ENCODE measurements at regions not wholly inside any gene's neighbourhood (a gene's known extent, or its start where the extent isn't known, plus 50 kb on each side); places are given as distances from the start of the nearest gene placed in this dataset.

DNA sequence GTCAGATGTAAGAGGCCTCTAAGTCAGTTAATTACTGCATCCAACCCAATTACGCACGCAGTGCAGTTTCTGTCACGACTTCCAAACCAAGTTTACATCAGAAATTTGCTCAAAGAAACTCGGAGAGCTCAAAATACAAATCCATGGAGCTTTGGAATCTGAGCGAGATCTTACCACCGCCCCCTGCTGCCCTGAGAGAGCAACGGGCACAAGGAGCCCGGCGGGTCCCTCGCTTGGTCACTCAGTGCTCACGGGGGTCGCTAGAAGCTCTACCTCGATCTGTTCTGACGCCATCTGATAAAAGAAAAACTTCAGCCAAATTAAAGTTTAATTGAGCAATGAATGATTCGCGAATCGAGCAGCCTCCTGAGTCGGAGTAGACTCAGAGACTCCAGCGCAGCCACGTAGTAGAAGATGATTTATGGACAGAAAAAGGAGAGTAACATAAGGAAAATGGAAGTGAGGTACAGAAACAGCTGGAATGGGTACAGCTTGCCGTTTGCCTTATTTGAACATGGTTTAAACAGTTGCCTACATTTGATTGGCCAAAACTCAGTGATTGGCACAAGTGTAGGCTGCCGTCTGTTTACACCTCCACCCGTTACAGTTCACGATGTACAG is 232.7 kb upstream of the ATP10A start:
- WGBS (ENCODE audit: insufficient coverage, insufficient read length), result no CpG with 5 or more reads among the region's 24 CpGs

DNA sequence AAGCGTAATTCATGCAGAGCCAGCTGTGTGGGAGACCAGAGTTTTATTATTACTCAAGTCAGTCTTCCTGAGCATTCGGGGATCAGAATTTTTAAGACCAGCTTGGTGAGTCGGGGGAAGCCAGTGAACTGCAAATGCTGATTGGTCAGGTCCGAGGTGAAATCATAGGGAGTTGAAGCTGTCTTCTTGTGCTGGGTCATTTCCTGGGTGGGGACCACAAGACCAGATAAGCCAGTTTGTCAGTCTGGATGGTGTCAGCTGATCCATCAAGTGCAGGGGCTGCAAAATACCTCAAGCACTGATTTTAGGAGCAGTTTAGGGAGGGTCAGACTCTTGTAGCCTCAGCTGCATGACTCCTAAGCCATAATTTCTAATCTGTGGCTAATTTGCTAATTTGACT is 228.1 kb upstream of the ATP10A start:
- no CpG with 5 or more reads among the region's 4 CpGs for WGBS (ENCODE audit: insufficient coverage, insufficient read length)
- no peak for DNase-seq (ENCODE audit: low read depth, low spot score)
- no peaks in the 10 kb centered on the region for H3K27me3 ChIP-seq (ENCODE audit: control insufficient read depth, insufficient read depth, low read length)
- no peaks in the 10 kb centered on the region for H3K9me3 ChIP-seq (ENCODE audit: control insufficient read depth, insufficient read depth, low read length)
- H3K36me3 ChIP-seq (ENCODE audit: control insufficient read depth, insufficient read depth, low read length), result no peaks in the 10 kb centered on the region
- H3K4me3 ChIP-seq (ENCODE audit: low read length), result no peak overlapping the region
- no peak overlapping the region for H3K27ac ChIP-seq (ENCODE audit: low read length)
- H3K4me1 ChIP-seq (ENCODE audit: control insufficient read depth, insufficient read depth, low read length), result 0 out of 2 replicates have a peak, but pooled peaks cover 2% of the 10 kb centered on the region

More for the DNA sequence above, 232.7 kb upstream of the ATP10A start:
- DNase-seq (ENCODE audit: low read depth, low spot score), result no peak
- Histone ChIP-seq H3K27me3 (ENCODE audit: control insufficient read depth, insufficient read depth, low read length) (no peaks in the 10 kb centered on the region), H3K36me3 (ENCODE audit: control insufficient read depth, insufficient read depth, low read length) (no peaks in the 10 kb centered on the region), H3K4me1 (ENCODE audit: control insufficient read depth, insufficient read depth, low read length) (0 out of 2 replicates have a peak, but pooled peaks cover 2% of the 10 kb centered on the region), H3K9me3 (ENCODE audit: control insufficient read depth, insufficient read depth, low read length) (no peaks in the 10 kb centered on the region), H3K27ac (ENCODE audit: low read length) (no peak overlapping the region), H3K4me3 (ENCODE audit: low read length) (no peak overlapping the region)

DNA sequence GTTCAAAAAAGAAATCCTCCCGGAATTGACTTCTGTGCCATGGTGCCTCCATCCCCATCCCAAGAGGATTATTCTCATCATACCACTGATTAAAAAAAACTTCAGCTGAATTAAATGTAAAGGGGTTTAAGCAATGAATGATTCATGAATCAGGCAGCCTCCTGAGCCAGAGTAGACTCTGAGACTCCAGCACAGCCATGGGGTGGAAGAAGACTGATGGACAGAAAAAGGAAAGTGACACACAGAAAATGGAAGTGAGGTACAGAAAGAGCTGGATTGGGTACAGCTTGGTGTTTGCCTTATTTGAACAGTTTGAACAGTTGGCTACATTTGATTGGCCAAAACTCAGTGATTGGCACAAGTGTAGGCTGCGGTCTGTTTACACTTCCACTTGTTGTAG is 224.8 kb upstream of the ATP10A start:
- no peaks in the 10 kb centered on the region for H3K9me3 ChIP-seq (ENCODE audit: control insufficient read depth, insufficient read depth, low read length)
- peaks cover 2% of the 10 kb centered on the region; the same call in 1 of the 2 replicates for H3K4me1 ChIP-seq (ENCODE audit: control insufficient read depth, insufficient read depth, low read length)
- no peak overlapping the region for H3K27ac ChIP-seq (ENCODE audit: low read length)
- no CpG with 5 or more reads among the region's 2 CpGs for WGBS (ENCODE audit: insufficient coverage, insufficient read length)
- H3K36me3 ChIP-seq (ENCODE audit: control insufficient read depth, insufficient read depth, low read length), result no peaks in the 10 kb centered on the region
- no peaks in the 10 kb centered on the region for H3K27me3 ChIP-seq (ENCODE audit: control insufficient read depth, insufficient read depth, low read length)
- no peak overlapping the region for H3K4me3 ChIP-seq (ENCODE audit: low read length)
- DNase-seq (ENCODE audit: low read depth, low spot score), result no peak

DNA sequence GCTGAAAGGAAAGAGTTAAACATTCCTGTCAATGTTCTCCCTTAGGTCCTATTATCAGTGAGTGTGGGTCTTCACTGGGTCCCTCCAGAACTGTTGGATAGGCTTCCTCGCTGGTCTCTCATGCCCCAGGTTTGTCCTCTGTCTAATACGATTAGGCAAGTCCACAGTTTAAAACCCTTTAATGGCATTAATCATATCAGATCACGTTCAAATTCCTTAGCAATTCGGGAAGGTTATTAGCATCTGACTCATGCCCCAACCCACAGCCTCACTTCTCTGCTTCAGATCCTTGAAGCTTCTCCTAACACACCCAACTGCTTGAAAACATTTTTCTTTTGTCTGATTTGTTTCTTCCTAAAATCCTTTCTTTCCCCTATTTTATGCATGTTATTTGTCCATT is 224.3 kb upstream of the ATP10A start:
- no peak for DNase-seq (ENCODE audit: low read depth, low spot score)
- no CpG with 5 or more reads among the region's 4 CpGs for WGBS (ENCODE audit: insufficient coverage, insufficient read length)
- Histone ChIP-seq H3K36me3 (ENCODE audit: control insufficient read depth, insufficient read depth, low read length) (no peaks in the 10 kb centered on the region), H3K27ac (ENCODE audit: low read length) (no peak overlapping the region), H3K4me3 (ENCODE audit: low read length) (no peak overlapping the region), H3K4me1 (ENCODE audit: control insufficient read depth, insufficient read depth, low read length) (peaks cover 2% of the 10 kb centered on the region; the same call in 1 of the 2 replicates), H3K9me3 (ENCODE audit: control insufficient read depth, insufficient read depth, low read length) (no peaks in the 10 kb centered on the region), H3K27me3 (ENCODE audit: control insufficient read depth, insufficient read depth, low read length) (no peaks in the 10 kb centered on the region)

DNA sequence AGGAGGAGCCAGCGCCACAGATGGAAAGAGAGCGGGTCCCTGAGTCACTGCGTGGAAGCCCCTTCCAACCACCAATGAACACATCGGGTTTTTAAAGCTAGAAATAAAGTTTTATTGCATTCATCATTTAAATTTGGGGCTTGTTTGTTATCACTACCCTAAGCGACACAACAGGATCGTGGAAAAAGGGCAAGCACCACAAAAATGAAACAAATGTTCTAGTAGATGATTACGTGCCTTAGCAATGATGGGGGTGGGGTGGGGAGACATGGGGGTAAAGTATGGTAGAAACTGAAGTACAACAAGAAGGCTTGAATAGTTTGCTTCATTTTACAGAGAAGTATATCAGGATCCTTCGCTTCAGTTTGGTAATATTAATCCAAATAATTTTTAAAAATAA is 221.6 kb upstream of the ATP10A start:
- no peak overlapping the region for H3K4me3 ChIP-seq (ENCODE audit: low read length)
- no peak overlapping the region for H3K27ac ChIP-seq (ENCODE audit: low read length)
- no peaks in the 10 kb centered on the region for H3K27me3 ChIP-seq (ENCODE audit: control insufficient read depth, insufficient read depth, low read length)
- WGBS (ENCODE audit: insufficient coverage, insufficient read length), result no CpG with 5 or more reads among the region's 8 CpGs
- DNase-seq (ENCODE audit: low read depth, low spot score), result no peak
- H3K4me1 ChIP-seq (ENCODE audit: control insufficient read depth, insufficient read depth, low read length), result peaks cover 2% of the 10 kb centered on the region
- H3K36me3 ChIP-seq (ENCODE audit: control insufficient read depth, insufficient read depth, low read length), result no peaks in the 10 kb centered on the region
- no peaks in the 10 kb centered on the region for H3K9me3 ChIP-seq (ENCODE audit: control insufficient read depth, insufficient read depth, low read length)

DNA sequence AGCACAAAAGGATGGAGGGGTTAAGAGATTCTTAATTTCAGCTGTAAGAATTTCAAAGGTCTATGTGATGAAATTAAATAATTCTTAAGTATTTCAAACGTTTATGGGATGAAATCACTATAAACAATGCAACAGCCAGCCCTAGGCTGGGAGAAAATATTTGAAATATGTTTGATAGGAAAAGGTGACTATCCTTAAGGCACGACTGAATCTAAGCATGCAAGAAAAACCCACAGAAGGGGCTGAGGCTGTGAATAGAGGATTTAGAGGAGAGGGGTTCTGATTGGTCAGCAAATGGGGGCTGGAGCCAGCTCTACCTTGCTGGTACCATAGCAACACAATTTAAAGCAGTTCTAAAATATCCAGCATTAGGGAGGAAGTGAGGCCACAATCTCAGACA is 220.8 kb upstream of the ATP10A start:
- Histone ChIP-seq H3K36me3 (ENCODE audit: control insufficient read depth, insufficient read depth, low read length) (no peaks in the 10 kb centered on the region), H3K4me1 (ENCODE audit: control insufficient read depth, insufficient read depth, low read length) (peaks cover 2% of the 10 kb centered on the region), H3K4me3 (ENCODE audit: low read length) (no peak overlapping the region), H3K27ac (ENCODE audit: low read length) (no peak overlapping the region), H3K9me3 (ENCODE audit: control insufficient read depth, insufficient read depth, low read length) (no peaks in the 10 kb centered on the region), H3K27me3 (ENCODE audit: control insufficient read depth, insufficient read depth, low read length) (no peaks in the 10 kb centered on the region)
- no CpG with 5 or more reads among the region's 2 CpGs for WGBS (ENCODE audit: insufficient coverage, insufficient read length)
- DNase-seq (ENCODE audit: low read depth, low spot score), result no peak

DNA sequence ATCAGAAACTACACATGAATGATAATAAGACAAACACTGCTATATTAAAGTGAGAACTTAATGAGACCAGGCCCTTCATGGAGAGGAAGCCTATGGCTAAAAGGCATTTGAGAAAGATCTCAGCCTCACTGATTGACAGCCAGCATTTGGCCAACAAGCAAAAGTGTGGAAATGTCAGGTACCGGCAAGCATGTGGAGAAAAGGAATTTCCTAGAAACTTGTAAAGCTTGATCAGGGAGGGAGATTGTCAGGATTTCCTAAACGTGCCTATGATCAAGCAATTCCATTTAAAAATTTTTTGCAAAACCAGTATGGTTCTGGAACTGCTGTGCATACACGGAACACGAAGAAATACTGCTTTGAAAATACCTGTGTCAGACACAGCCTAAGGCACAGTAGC is 220.3 kb upstream of the ATP10A start:
- H3K4me3 ChIP-seq (ENCODE audit: low read length), result no peak overlapping the region
- peaks cover 2% of the 10 kb centered on the region for H3K4me1 ChIP-seq (ENCODE audit: control insufficient read depth, insufficient read depth, low read length)
- no peaks in the 10 kb centered on the region for H3K36me3 ChIP-seq (ENCODE audit: control insufficient read depth, insufficient read depth, low read length)
- H3K27me3 ChIP-seq (ENCODE audit: control insufficient read depth, insufficient read depth, low read length), result no peaks in the 10 kb centered on the region
- no peak overlapping the region for H3K27ac ChIP-seq (ENCODE audit: low read length)
- no peak for DNase-seq (ENCODE audit: low read depth, low spot score)
- no peaks in the 10 kb centered on the region for H3K9me3 ChIP-seq (ENCODE audit: control insufficient read depth, insufficient read depth, low read length)
- no CpG with 5 or more reads among the region's 4 CpGs for WGBS (ENCODE audit: insufficient coverage, insufficient read length)

DNA sequence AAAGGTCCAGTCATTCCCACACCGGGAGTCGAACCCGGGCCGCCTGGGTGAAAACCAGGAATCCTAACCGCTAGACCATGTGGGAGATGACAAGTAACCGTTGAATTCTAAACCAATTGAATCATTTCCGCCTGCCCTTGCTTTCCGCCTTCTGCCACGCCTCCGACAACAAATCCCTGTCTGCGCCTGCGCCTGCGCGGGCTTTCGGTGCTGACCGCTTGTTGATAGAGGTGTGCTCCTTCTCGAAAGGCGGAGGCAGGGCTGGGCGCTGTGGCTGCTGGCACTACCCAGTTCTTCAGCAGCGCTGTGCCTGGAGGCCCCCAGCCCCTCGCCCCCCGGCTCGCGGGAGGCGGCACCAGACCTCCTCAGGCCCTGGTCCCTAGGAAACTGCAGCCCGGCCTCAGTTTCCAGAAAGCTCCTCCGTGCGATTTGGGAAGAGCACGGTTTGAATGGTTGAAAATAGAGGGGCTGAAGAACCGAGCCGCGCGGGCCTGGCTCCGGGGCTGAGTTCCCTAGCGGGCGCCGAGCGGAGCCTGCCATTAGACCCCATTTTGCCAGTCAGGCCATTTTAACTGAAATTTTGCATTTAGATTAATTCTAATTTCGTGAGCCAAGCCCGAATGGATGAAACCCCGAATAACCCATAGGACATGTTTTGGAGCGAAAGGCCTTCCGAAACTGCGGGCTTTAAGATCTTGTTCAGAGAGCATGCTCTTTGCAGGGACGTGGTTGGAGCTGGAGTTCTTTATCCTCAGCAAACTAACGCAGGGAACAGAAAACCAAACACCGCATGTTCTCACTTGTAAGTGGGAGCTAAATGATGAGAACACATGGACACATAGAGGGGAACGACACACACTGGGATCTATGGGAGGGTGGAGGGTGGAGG is 219.3 kb upstream of the ATP10A start:
- H3K27me3 ChIP-seq (ENCODE audit: control insufficient read depth, insufficient read depth, low read length), result no peaks in the 10 kb centered on the region
- H3K4me1 ChIP-seq (ENCODE audit: control insufficient read depth, insufficient read depth, low read length), result peaks cover 2% of the 10 kb centered on the region
- H3K4me3 ChIP-seq (ENCODE audit: low read length), result peak overlapping the region; percentile 48; the same call in 1 of the 2 replicates
- no CpG with 5 or more reads among the region's 48 CpGs for WGBS (ENCODE audit: insufficient coverage, insufficient read length)
- H3K36me3 ChIP-seq (ENCODE audit: control insufficient read depth, insufficient read depth, low read length), result no peaks in the 10 kb centered on the region
- no peak overlapping the region for H3K27ac ChIP-seq (ENCODE audit: low read length)
- no peaks in the 10 kb centered on the region for H3K9me3 ChIP-seq (ENCODE audit: control insufficient read depth, insufficient read depth, low read length)
- peak; percentile 91 for DNase-seq (ENCODE audit: low read depth, low spot score)

DNA sequence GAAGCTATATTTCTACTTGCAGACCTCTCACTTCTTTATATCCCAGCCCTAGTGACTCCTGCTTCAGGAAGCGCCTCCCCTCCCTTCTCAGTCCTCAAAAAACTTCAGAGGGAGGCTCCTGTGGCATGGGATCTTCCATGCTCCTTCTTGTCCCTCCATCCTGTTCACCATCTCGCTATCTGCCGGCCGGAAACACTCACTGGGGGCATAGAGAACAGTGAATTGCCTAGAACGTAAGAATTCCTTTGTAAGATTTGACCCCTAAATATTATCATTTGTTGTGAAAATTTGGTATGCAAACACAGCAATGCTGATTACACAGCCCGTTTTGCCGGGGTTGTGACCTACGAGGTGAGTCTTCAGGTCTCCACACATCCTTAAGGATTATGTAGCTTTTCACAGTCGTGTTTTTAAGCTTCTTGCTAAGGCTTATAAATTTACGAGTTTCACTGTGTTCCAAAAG is 218.7 kb upstream of the ATP10A start:
- peak; percentile 45 for DNase-seq (ENCODE audit: low read depth, low spot score)
- WGBS (ENCODE audit: insufficient coverage, insufficient read length), result no CpG with 5 or more reads among the region's 10 CpGs
- Histone ChIP-seq H3K27me3 (ENCODE audit: control insufficient read depth, insufficient read depth, low read length) (no peaks in the 10 kb centered on the region), H3K4me3 (ENCODE audit: low read length) (peak overlapping the region; percentile 6; the same call in 1 of the 2 replicates), H3K36me3 (ENCODE audit: control insufficient read depth, insufficient read depth, low read length) (no peaks in the 10 kb centered on the region), H3K9me3 (ENCODE audit: control insufficient read depth, insufficient read depth, low read length) (no peaks in the 10 kb centered on the region), H3K27ac (ENCODE audit: low read length) (no peak overlapping the region), H3K4me1 (ENCODE audit: control insufficient read depth, insufficient read depth, low read length) (peaks cover 2% of the 10 kb centered on the region)

DNA sequence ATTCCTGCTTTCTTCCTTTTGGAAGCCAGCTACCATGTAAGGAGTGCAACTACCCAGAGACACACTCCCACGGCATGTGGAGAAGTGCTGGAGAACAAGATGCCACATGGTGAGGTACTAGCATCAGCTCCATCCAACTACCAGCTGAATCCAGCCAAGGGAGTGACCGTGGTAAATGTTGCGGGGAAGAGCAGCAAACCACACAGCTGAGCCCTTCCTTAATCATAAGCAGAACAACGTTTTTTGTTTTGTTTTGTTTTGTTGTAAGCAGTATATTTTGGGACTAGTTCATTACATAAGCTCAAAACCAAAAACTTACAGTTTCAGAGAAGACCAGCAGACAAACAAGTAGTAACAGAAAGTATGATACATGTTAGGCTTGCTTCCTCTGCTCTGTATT is 212.6 kb upstream of the ATP10A start:
- Histone ChIP-seq H3K9me3 (ENCODE audit: control insufficient read depth, insufficient read depth, low read length) (no peaks in the 10 kb centered on the region), H3K27ac (ENCODE audit: low read length) (no peak overlapping the region), H3K27me3 (ENCODE audit: control insufficient read depth, insufficient read depth, low read length) (no peaks in the 10 kb centered on the region), H3K4me3 (ENCODE audit: low read length) (no peak overlapping the region), H3K36me3 (ENCODE audit: control insufficient read depth, insufficient read depth, low read length) (no peaks in the 10 kb centered on the region), H3K4me1 (ENCODE audit: control insufficient read depth, insufficient read depth, low read length) (peaks cover 2% of the 10 kb centered on the region; the same call in 1 of the 2 replicates)
- no peak for DNase-seq (ENCODE audit: low read depth, low spot score)
- no CpG with 5 or more reads among the region's 4 CpGs for WGBS (ENCODE audit: insufficient coverage, insufficient read length)
